Neural progenitor cell (in vitro differentiated cells): ENCODE measurements at regions not wholly inside any gene's neighbourhood (a gene's known extent, or its start where the extent isn't known, plus 50 kb on each side); places are given as distances from the start of the nearest gene placed in this dataset.

Source experiments
- DNase-seq: peaks from one replicate; pipeline ENCODE4 v3.0.0-alpha.2; 2016; ENCODE audit warnings: low spot score
- H2AFZ ChIP-seq: fragments of 200-600 bp; sonication (generic); replicated peaks from 2 replicates; pipeline ENCODE4 v1.6.1; 2016; ENCODE audit warnings: antibody characterized with exemption
- H3F3A ChIP-seq: fragments of 200-600 bp; sonication (generic); 2 replicates; pipeline ENCODE4 v1.6.1; 2016; ENCODE audit warnings: antibody characterized with exemption, low read depth
- H3K27ac ChIP-seq: fragments of 200-600 bp; sonication (generic); 2 replicates; pipeline ENCODE4 v1.5.1; 2016; ENCODE audit warnings: mild to moderate bottlenecking
- H3K27me3 ChIP-seq: fragments of 200-600 bp; sonication (generic); 2 replicates; pipeline ENCODE4 v1.6.1; 2016; ENCODE audit warnings: mild to moderate bottlenecking, moderate library complexity
- H3K36me3 ChIP-seq: fragments of 200-600 bp; sonication (generic); 2 replicates; pipeline ENCODE4 v1.5.1; 2016
- H3K4me1 ChIP-seq: fragments of 200-600 bp; sonication (generic); 2 replicates; pipeline ENCODE4 v1.6.1; 2016; ENCODE audit warnings: mixed run types
- H3K4me2 ChIP-seq: fragments of 200-600 bp; sonication (generic); 2 replicates; pipeline ENCODE4 v1.6.1; 2016
- H3K4me3 ChIP-seq: fragments of 200-600 bp; sonication (generic); 2 replicates; pipeline ENCODE4 v1.5.1; 2016
- H3K79me2 ChIP-seq: fragments of 200-600 bp; sonication (generic); 2 replicates; pipeline ENCODE4 v1.6.1; 2016; ENCODE audit warnings: low read depth
- H3K9ac ChIP-seq: fragments of 200-600 bp; sonication (generic); 2 replicates; pipeline ENCODE4 v1.6.1; 2016
- H3K9me3 ChIP-seq: fragments of 200-600 bp; sonication (generic); 2 replicates; pipeline ENCODE4 v1.5.1; 2016; ENCODE audit warnings: low read depth
- H4K20me1 ChIP-seq: fragments of 200-600 bp; sonication (generic); 2 replicates; pipeline ENCODE4 v1.6.1; 2016; ENCODE audit warnings: low read depth
- H3K27ac Mint-ChIP-seq: 3 replicates; pipeline ENCODE4 v1.8.0; 2021; ENCODE audit warnings: mixed read lengths
- H3K27me3 Mint-ChIP-seq: 2 replicates; pipeline ENCODE4 v1.8.0; 2022; ENCODE audit warnings: low read depth, mild to moderate bottlenecking, inconsistent platforms, moderate library complexity, mixed read lengths; ENCODE audit not compliant: insufficient read depth
- H3K36me3 Mint-ChIP-seq: 3 replicates; pipeline ENCODE4 v1.8.0; 2021; ENCODE audit warnings: mixed read lengths
- H3K4me1 Mint-ChIP-seq: 3 replicates; pipeline ENCODE4 v1.8.0; 2021; ENCODE audit warnings: mixed read lengths
- H3K4me3 Mint-ChIP-seq: 3 replicates; pipeline ENCODE4 v1.8.0; 2021; ENCODE audit warnings: mild to moderate bottlenecking, moderate library complexity, mixed read lengths
- H3K9me3 Mint-ChIP-seq: 3 replicates; pipeline ENCODE4 v1.8.0; 2020; ENCODE audit warnings: mixed read lengths
- EZH2 ChIP-seq: fragments of 200-600 bp; sonication (generic); IDR thresholded peaks from 2 replicates; pipeline ENCODE4 v1.6.1; 2017; ENCODE audit warnings: antibody characterized with exemption, mild to moderate bottlenecking, moderate library complexity
- EZH2phosphoT487 ChIP-seq: fragments of 200-600 bp; sonication (generic); IDR thresholded peaks from 2 replicates; pipeline ENCODE4 v1.6.1; 2017; ENCODE audit warnings: antibody characterized with exemption
- TF ChIP-seq, protein P1 (sequence below): fragments of 200-600 bp; sonication (generic); IDR thresholded peaks from 2 replicates; pipeline ENCODE4 v1.5.1; 2017; ENCODE audit warnings: antibody characterized with exemption, mild to moderate bottlenecking

DNA sequence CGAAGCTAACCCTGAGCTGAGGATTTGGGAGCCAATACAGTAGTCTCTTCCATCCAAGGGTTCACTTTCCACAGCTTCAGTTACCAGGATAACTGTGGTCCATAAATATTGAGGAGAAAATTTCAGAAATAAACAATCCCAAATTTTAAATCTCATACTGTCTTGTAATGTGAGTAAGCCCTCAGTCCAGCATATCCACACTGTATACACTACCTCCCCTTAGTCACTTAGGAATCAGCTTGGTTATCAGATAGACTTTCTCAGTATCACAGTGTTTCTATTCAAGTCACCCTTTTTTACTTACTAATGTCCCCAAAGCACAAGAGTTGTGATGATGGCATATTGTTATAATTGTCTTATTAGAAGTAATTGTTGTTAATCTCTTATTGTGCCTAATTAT, 102.3 kb upstream of the GNG12 start:
- H3K27ac Mint-ChIP-seq: no peak overlapping the region
- no peaks in the 10 kb centered on the region for H3K9me3 Mint-ChIP-seq
- TF ChIP-seq EZH2 (no peak), EZH2phosphoT487 (no peak)
- TF ChIP-seq, protein P1, sequence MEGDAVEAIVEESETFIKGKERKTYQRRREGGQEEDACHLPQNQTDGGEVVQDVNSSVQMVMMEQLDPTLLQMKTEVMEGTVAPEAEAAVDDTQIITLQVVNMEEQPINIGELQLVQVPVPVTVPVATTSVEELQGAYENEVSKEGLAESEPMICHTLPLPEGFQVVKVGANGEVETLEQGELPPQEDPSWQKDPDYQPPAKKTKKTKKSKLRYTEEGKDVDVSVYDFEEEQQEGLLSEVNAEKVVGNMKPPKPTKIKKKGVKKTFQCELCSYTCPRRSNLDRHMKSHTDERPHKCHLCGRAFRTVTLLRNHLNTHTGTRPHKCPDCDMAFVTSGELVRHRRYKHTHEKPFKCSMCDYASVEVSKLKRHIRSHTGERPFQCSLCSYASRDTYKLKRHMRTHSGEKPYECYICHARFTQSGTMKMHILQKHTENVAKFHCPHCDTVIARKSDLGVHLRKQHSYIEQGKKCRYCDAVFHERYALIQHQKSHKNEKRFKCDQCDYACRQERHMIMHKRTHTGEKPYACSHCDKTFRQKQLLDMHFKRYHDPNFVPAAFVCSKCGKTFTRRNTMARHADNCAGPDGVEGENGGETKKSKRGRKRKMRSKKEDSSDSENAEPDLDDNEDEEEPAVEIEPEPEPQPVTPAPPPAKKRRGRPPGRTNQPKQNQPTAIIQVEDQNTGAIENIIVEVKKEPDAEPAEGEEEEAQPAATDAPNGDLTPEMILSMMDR: no peak
- Histone ChIP-seq H3K9ac (no peak overlapping the region), H3K4me1 (peaks cover 20% of the 10 kb centered on the region), H2AFZ (no peak overlapping the region), H3K4me2 (no peak overlapping the region), H3K27ac (no peak overlapping the region), H4K20me1 (no peaks in the 10 kb centered on the region), H3K36me3 (no peaks in the 10 kb centered on the region), H3K4me3 (no peak overlapping the region), H3K9me3 (no peaks in the 10 kb centered on the region), H3F3A (no peaks in the 10 kb centered on the region), H3K79me2 (no peaks in the 10 kb centered on the region), H3K27me3 (no peaks in the 10 kb centered on the region)
- H3K27me3 Mint-ChIP-seq: peaks cover 3% of the 10 kb centered on the region
- H3K36me3 Mint-ChIP-seq: no peaks in the 10 kb centered on the region
- DNase-seq: no peak
- H3K4me3 Mint-ChIP-seq: no peak overlapping the region
- H3K4me1 Mint-ChIP-seq: peaks cover 47% of the 10 kb centered on the region

DNA sequence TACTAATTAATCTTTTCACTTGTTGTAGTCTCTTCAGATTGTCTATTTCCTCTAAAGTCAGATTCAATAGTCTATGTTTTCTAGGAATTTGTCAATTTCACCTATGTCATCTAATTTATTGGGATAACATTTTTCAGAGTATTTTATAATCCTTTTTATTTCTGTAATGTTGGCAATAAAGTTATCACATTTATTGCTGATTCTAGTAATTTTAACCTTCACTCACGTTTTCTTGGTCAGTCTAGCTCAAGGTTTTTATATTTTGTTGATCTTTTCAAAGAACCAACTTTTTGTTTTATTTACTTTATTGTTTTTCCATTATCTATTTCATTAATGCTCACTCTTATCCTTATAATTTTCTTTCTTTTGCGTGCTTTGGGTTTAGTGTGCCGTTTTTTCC, 97.9 kb upstream of the GNG12 start:
- Histone ChIP-seq H3K4me3 (no peak overlapping the region), H4K20me1 (no peaks in the 10 kb centered on the region), H3K9me3 (no peaks in the 10 kb centered on the region), H3K4me2 (no peak overlapping the region), H3K4me1 (peaks cover 5% of the 10 kb centered on the region), H3K36me3 (no peaks in the 10 kb centered on the region), H3K9ac (no peak overlapping the region), H3K79me2 (no peaks in the 10 kb centered on the region), H3K27me3 (no peaks in the 10 kb centered on the region), H2AFZ (no peak overlapping the region), H3F3A (no peaks in the 10 kb centered on the region), H3K27ac (no peak overlapping the region)
- Mint-ChIP-seq H3K9me3 (no peaks in the 10 kb centered on the region), H3K4me3 (no peak overlapping the region), H3K27me3 (no peaks in the 10 kb centered on the region), H3K4me1 (peaks cover 10% of the 10 kb centered on the region), H3K27ac (no peak overlapping the region), H3K36me3 (no peaks in the 10 kb centered on the region)
- TF ChIP-seq EZH2 (no peak), EZH2phosphoT487 (no peak)
- TF ChIP-seq, protein P1: no peak
- DNase-seq: no peak

DNA sequence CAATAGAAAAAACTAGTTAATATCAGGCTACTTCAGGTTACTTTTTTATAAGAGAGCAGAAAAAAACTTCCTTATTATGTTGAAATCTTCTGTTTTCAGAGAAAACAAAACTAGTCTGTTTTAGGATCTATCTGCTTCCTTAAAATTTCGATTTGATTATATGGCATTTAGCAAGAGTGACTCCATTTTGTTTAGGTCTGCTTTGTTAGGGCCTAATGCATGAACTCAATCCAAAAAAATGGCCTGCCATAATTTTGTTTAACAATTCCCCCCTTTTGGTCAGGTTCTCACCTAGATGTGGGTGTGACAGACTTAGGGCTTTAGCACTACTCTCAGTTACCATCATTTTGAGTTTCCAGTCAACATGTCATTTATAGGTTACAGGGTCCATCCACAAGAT, 89.8 kb upstream of the GNG12 start:
- Histone ChIP-seq H3K9me3 (no peaks in the 10 kb centered on the region), H3K4me3 (no peak overlapping the region), H3F3A (no peaks in the 10 kb centered on the region), H3K9ac (no peak overlapping the region), H3K27me3 (no peaks in the 10 kb centered on the region), H4K20me1 (no peaks in the 10 kb centered on the region), H3K27ac (no peak overlapping the region), H3K36me3 (no peaks in the 10 kb centered on the region), H3K79me2 (no peaks in the 10 kb centered on the region), H3K4me1 (no peaks in the 10 kb centered on the region), H3K4me2 (no peak overlapping the region), H2AFZ (no peak overlapping the region)
- no peak overlapping the region for H3K4me3 Mint-ChIP-seq
- no peaks in the 10 kb centered on the region for H3K9me3 Mint-ChIP-seq
- no peaks in the 10 kb centered on the region for H3K36me3 Mint-ChIP-seq
- H3K4me1 Mint-ChIP-seq: peaks cover 17% of the 10 kb centered on the region
- no peak for DNase-seq
- H3K27me3 Mint-ChIP-seq: no peaks in the 10 kb centered on the region
- H3K27ac Mint-ChIP-seq: no peak overlapping the region
- no peak for TF ChIP-seq EZH2
- TF ChIP-seq, protein P1: no peak
- no peak for TF ChIP-seq EZH2phosphoT487
